H1 (cell line): ENCODE measurements at regions not wholly inside any gene's neighbourhood (a gene's known extent, or its start where the extent isn't known, plus 50 kb on each side); places are given as distances from the start of the nearest gene placed in this dataset.

Experiments used
- CTCF ChIA-PET: fragments of 300-600 bp; sonication (Branson Sonifier 250); formaldehyde crosslinking; loops from one replicate; lab custom pipeline; 2021; ENCODE audit not compliant: partially characterized antibody; lab: Charles Lee
- POLR2A ChIA-PET: fragments of 300-600 bp; sonication (Branson Sonifier 250); formaldehyde crosslinking; loops from one replicate; lab custom pipeline; 2021; ENCODE audit warnings: inconsistent platforms; ENCODE audit not compliant: partially characterized antibody; lab: Charles Lee
- DNase-seq, 2 experiments: peaks; one replicate each; pipeline versions ENCODE4 v3.0.0 to v3.0.0-alpha.2; 2010 to 2022; ENCODE audit warnings: low spot score in 2 of 2, low read depth in 1 of 2, mixed read lengths in 1 of 2
- FAIRE-seq: peaks from 2 replicates; lab custom pipeline; 2011; peaks lifted over from hg19 to GRCh38; lab: Jason Lieb, UNC
- H2AFZ ChIP-seq: 2 replicates; pipeline ENCODE4 v1.8.1; 2012; ENCODE audit warnings: low read length, inconsistent platforms
- H2AK5ac ChIP-seq: 2 replicates; pipeline ENCODE4 v1.6.1; 2013; ENCODE audit warnings: low read depth, low read length
- H2BK120ac ChIP-seq: replicated peaks from 2 replicates; pipeline ENCODE3; 2013; ENCODE audit warnings: low read depth, low read length, inconsistent platforms
- H2BK12ac ChIP-seq: 2 replicates; pipeline ENCODE4 v1.6.1; 2013; ENCODE audit warnings: low read depth, low read length
- H2BK15ac ChIP-seq: 2 replicates; pipeline ENCODE4 v1.6.1; 2013; ENCODE audit warnings: low read length
- H2BK20ac ChIP-seq: 2 replicates; pipeline ENCODE4 v1.6.1; 2013; ENCODE audit warnings: low read length
- H2BK5ac ChIP-seq: 2 replicates; pipeline ENCODE4 v1.6.1; 2013; ENCODE audit warnings: low read depth, low read length
- H3K14ac ChIP-seq: 2 replicates; pipeline ENCODE4 v1.6.1; 2013; ENCODE audit warnings: inconsistent platforms; ENCODE audit not compliant: insufficient read length
- H3K18ac ChIP-seq: 2 replicates; pipeline ENCODE4 v1.6.1; 2013; ENCODE audit warnings: low read length; ENCODE audit errors: extremely low read depth
- H3K23ac ChIP-seq: 2 replicates; pipeline ENCODE4 v1.6.1; 2013; ENCODE audit warnings: inconsistent platforms; ENCODE audit not compliant: insufficient read length
- H3K23me2 ChIP-seq: 2 replicates; pipeline ENCODE4 v1.6.1; 2013; ENCODE audit warnings: low read depth, low read length
- H3K27ac ChIP-seq: 2 replicates; pipeline ENCODE4 v1.6.1; 2011; ENCODE audit warnings: low read depth, low read length, inconsistent platforms
- H3K27me3 ChIP-seq, 4 experiments: replicated peaks in 1 of 4; 1 replicate in 1 of 4; 2 replicates in 3 of 4; pipeline versions ENCODE4 v1.6.1 to v1.8.1; 2011 to 2013; ENCODE audit warnings: low read length in 3 of 4, mild to moderate bottlenecking in 3 of 4, inconsistent platforms in 2 of 4, mixed read lengths in 2 of 4, moderate library complexity in 1 of 4; ENCODE audit not compliant: control insufficient read depth in 3 of 4, insufficient read depth in 3 of 4; ENCODE audit errors: extremely low read depth in 1 of 4
- H3K36me3 ChIP-seq, 4 experiments: 2 replicates each; pipeline versions ENCODE4 v1.6.1 to v1.8.1; 2011 to 2013; ENCODE audit warnings: mild to moderate bottlenecking in 4 of 4, low read length in 3 of 4, moderate library complexity in 2 of 4, control low read depth in 1 of 4, inconsistent platforms in 1 of 4; ENCODE audit not compliant: insufficient read depth in 4 of 4, control insufficient read depth in 2 of 4
- H3K4ac ChIP-seq: replicated peaks from 2 replicates; pipeline ENCODE3; 2013; ENCODE audit warnings: low read length, low read depth, mixed read lengths, inconsistent platforms; ENCODE audit not compliant: insufficient read length
- H3K4me1 ChIP-seq, 4 experiments: replicated peaks in 1 of 4; 1 replicate in 1 of 4; 2 replicates in 3 of 4; pipeline versions ENCODE4 v1.6.1 to v1.8.1; 2011 to 2013; ENCODE audit warnings: low read length in 3 of 4, inconsistent platforms in 2 of 4, mixed read lengths in 1 of 4; ENCODE audit not compliant: insufficient read depth in 4 of 4, control insufficient read depth in 3 of 4
- H3K4me2 ChIP-seq, 2 experiments: 2 replicates each; pipeline versions ENCODE4 v1.6.1 to v1.8.1; 2011 to 2013; ENCODE audit warnings: low read depth in 2 of 2, low read length in 2 of 2, control low read depth in 1 of 2, inconsistent platforms in 1 of 2, mild to moderate bottlenecking in 1 of 2; ENCODE audit not compliant: insufficient read depth in 1 of 2
- H3K4me3 ChIP-seq, 4 experiments: fragments of 200-600, 300-600 bp in 1 of 4; sonication (generic), shearing (Covaris generic), sonication (Bioruptor Twin) in 1 of 4; 2 replicates each; pipeline versions ENCODE4 v1.5.1 to v1.8.1; 2011 to 2016; ENCODE audit warnings: low read length in 4 of 4, low read depth in 3 of 4, control low read depth in 2 of 4, inconsistent platforms in 2 of 4, mild to moderate bottlenecking in 2 of 4, mixed read lengths in 1 of 4, moderate library complexity in 1 of 4; ENCODE audit not compliant: insufficient read depth in 2 of 4; ENCODE audit errors: extremely low read depth in 1 of 4
- H3K56ac ChIP-seq: replicated peaks from 2 replicates; pipeline ENCODE3; 2013; ENCODE audit warnings: low read depth, mild to moderate bottlenecking, mixed read lengths, low read length, inconsistent platforms; ENCODE audit not compliant: insufficient read length
- H3K79me1 ChIP-seq: 2 replicates; pipeline ENCODE4 v1.6.1; 2013; ENCODE audit warnings: low read depth, low read length, control low read depth
- H3K79me2 ChIP-seq, 2 experiments: 2 replicates each; pipeline versions ENCODE4 v1.6.1 to v1.8.1; 2012 to 2013; ENCODE audit warnings: low read length in 2 of 2, mild to moderate bottlenecking in 2 of 2, inconsistent platforms in 1 of 2; ENCODE audit not compliant: insufficient read depth in 2 of 2, control insufficient read depth in 1 of 2
- H3K9ac ChIP-seq, 4 experiments: replicated peaks in 1 of 4; 1 replicate in 1 of 4; 2 replicates in 3 of 4; pipeline versions ENCODE4 v1.6.1 to v1.8.1; 2011 to 2013; ENCODE audit warnings: low read depth in 3 of 4, low read length in 3 of 4, control low read depth in 2 of 4, mild to moderate bottlenecking in 2 of 4, moderate library complexity in 2 of 4, inconsistent platforms in 1 of 4; ENCODE audit errors: extremely low read depth in 1 of 4
- H3K9me3 ChIP-seq, 2 experiments: 2 replicates each; pipeline versions ENCODE4 v1.6.1 to v1.8.1; 2012 to 2013; ENCODE audit warnings: mild to moderate bottlenecking in 2 of 2, moderate library complexity in 2 of 2, control low read depth in 1 of 2, inconsistent platforms in 1 of 2, low read depth in 1 of 2, low read length in 1 of 2, mixed read lengths in 1 of 2; ENCODE audit not compliant: insufficient read depth in 2 of 2
- H4K20me1 ChIP-seq, 2 experiments: replicated peaks in 1 of 2; 2 replicates each; pipeline versions ENCODE3 to v1.8.1; 2011 to 2013; ENCODE audit warnings: inconsistent platforms in 2 of 2, low read length in 2 of 2, mild to moderate bottlenecking in 1 of 2; ENCODE audit not compliant: insufficient read depth in 2 of 2, control insufficient read depth in 1 of 2
- H4K5ac ChIP-seq: 2 replicates; pipeline ENCODE4 v1.6.1; 2013; ENCODE audit warnings: low read length, low read depth, mixed read lengths, inconsistent platforms; ENCODE audit not compliant: insufficient read length
- H4K8ac ChIP-seq: 2 replicates; pipeline ENCODE4 v1.8.0; 2013; ENCODE audit warnings: mild to moderate bottlenecking, moderate library complexity, low read length, inconsistent platforms; ENCODE audit not compliant: insufficient read depth; ENCODE audit errors: extremely low read depth
- H4K91ac ChIP-seq: replicated peaks from 2 replicates; pipeline ENCODE3; 2013; ENCODE audit warnings: low read length, mixed read lengths, inconsistent platforms; ENCODE audit not compliant: insufficient read length
- BACH1 ChIP-seq: IDR thresholded peaks from 2 replicates; pipeline ENCODE4 v1.6.1; 2012; ENCODE audit warnings: low read length, improper control_type of control experiment
- CBX8 ChIP-seq: fragments of 300-800, 300-1000 bp; sonication (generic); IDR thresholded peaks from 2 replicates; pipeline ENCODE4 v1.7.1; 2016; ENCODE audit warnings: low read depth, low read length, borderline replicate concordance
- CEBPB ChIP-seq: IDR thresholded peaks from 2 replicates; pipeline ENCODE4 v1.6.1; 2012; ENCODE audit warnings: low read depth, low read length
- CTBP2 ChIP-seq: IDR thresholded peaks from 2 replicates; pipeline ENCODE4 v1.7.0; 2011; ENCODE audit warnings: borderline replicate concordance, mild to moderate bottlenecking, moderate library complexity, mixed read lengths, low read length; ENCODE audit not compliant: insufficient read depth, insufficient read length
- HDAC6 ChIP-seq: IDR thresholded peaks from one replicate; pipeline ENCODE4 v1.7.1; 2012; ENCODE audit warnings: low read depth, mild to moderate bottlenecking, inconsistent platforms, low read length, moderate library complexity
- MAFK ChIP-seq: IDR thresholded peaks from 2 replicates; pipeline ENCODE4 v1.6.1; 2012; ENCODE audit warnings: low read depth, mild to moderate bottlenecking, improper control_type of control experiment, low read length
- NRF1 ChIP-seq: IDR thresholded peaks from 2 replicates; pipeline ENCODE4 v1.6.1; 2011; ENCODE audit warnings: mild to moderate bottlenecking, low read depth, low read length, improper control_type of control experiment
- RBBP5 ChIP-seq: IDR thresholded peaks from 2 replicates; pipeline ENCODE4 v1.7.1; 2012; ENCODE audit warnings: low read depth, mild to moderate bottlenecking, inconsistent platforms, low read length, moderate library complexity, borderline replicate concordance
- RNF2 ChIP-seq: fragments of 200-900, 300-1000 bp; sonication (generic); IDR thresholded peaks from 2 replicates; pipeline ENCODE4 v1.7.1; 2016; ENCODE audit warnings: borderline replicate concordance, low read depth, mild to moderate bottlenecking, antibody characterized with exemption, low read length; ENCODE audit not compliant: poor library complexity, severe bottlenecking; ENCODE audit errors: missing control alignments
- SIN3A ChIP-seq, 2 experiments: IDR thresholded peaks in 1 of 2; conservative IDR thresholded peaks in 1 of 2; 2 replicates each; pipeline ENCODE4 v1.6.1; 2011 to 2012; ENCODE audit warnings: low read length in 2 of 2, improper control_type of control experiment in 1 of 2, low read depth in 1 of 2, mild to moderate bottlenecking in 1 of 2
- SP1 ChIP-seq: IDR thresholded peaks from 2 replicates; pipeline ENCODE4 v1.6.1; 2011; ENCODE audit warnings: low read depth, low read length
- YY1 ChIP-seq: IDR thresholded peaks from 2 replicates; pipeline ENCODE4 v1.6.1; 2011; ENCODE audit warnings: low read depth, mild to moderate bottlenecking, low read length
- TF ChIP-seq, protein P1 (sequence below): IDR thresholded peaks from 2 replicates; pipeline ENCODE4 v1.6.1; 2011; ENCODE audit warnings: low read depth, mild to moderate bottlenecking, low read length; ENCODE audit not compliant: insufficient read depth

DNA sequence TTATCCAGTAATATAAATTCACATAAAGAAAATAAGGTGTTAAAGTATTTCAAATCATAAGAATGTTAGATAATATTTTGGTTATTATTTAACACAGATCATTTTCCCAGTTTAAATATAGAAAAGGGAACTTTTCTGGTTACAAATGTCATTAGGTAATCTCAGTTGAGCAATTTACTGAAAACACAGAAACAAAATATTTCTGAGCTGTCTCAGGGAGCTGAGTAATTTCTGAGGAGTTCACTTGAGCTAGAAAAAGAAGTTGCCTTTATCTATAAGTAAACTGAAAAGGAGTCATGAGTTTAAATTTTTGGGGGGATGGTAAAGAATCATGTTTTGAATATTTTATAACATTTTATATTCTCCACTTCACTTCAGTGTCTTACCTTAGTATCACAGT, 855.4 kb upstream of the ARPP21 start:
- no peak overlapping the region for H3K27ac ChIP-seq
- no peak overlapping the region for H3K56ac ChIP-seq
- peaks cover 0 to 2% (median 0%) of the 10 kb centered on the region in 4 experiments; a peak in 1 of 7 replicates for H3K4me1 ChIP-seq
- H3K79me2 ChIP-seq: no peaks in the 10 kb centered on the region
- H3K18ac ChIP-seq: no peak overlapping the region
- no peak overlapping the region for H3K4me2 ChIP-seq
- H4K5ac ChIP-seq: no peak overlapping the region
- H3K9ac ChIP-seq: no peak overlapping the region
- no peak overlapping the region for H4K91ac ChIP-seq
- ChIA-PET POLR2A (no interaction called here), CTCF (interaction anchor here (0.6 to 1.0 kb wide), 3 partner anchors 10 to 904 kb away, joined by 3 to 4 read pairs (median 3); no protein-coding TSS in a partner anchor)
- no peak overlapping the region for H2AFZ ChIP-seq
- no peaks in the 10 kb centered on the region for H3K36me3 ChIP-seq
- no peak overlapping the region for H3K14ac ChIP-seq
- H4K8ac ChIP-seq: no peak overlapping the region
- no peak overlapping the region for H2AK5ac ChIP-seq
- H2BK120ac ChIP-seq: no peak overlapping the region
- no peak overlapping the region for H3K23ac ChIP-seq
- no peak overlapping the region for H2BK12ac ChIP-seq
- H3K27me3 ChIP-seq: no peaks in the 10 kb centered on the region
- no peak overlapping the region for H2BK15ac ChIP-seq
- FAIRE-seq (no peak), DNase-seq (no peak)
- H2BK5ac ChIP-seq: no peak overlapping the region
- H3K4me3 ChIP-seq: no peak overlapping the region
- no peaks in the 10 kb centered on the region for H3K9me3 ChIP-seq
- no peak overlapping the region for H3K4ac ChIP-seq
- no peak overlapping the region for H2BK20ac ChIP-seq
- H4K20me1 ChIP-seq: no peaks in the 10 kb centered on the region
- no peak for TF ChIP-seq CTBP2
- no peak for TF ChIP-seq NRF1
- no peak for TF ChIP-seq HDAC6
- no peak for TF ChIP-seq BACH1
- no peak for TF ChIP-seq RNF2
- TF ChIP-seq, protein P1, sequence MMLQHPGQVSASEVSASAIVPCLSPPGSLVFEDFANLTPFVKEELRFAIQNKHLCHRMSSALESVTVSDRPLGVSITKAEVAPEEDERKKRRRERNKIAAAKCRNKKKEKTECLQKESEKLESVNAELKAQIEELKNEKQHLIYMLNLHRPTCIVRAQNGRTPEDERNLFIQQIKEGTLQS: no peak
- no peak for TF ChIP-seq CBX8
- TF ChIP-seq YY1: no peak
- no peak for TF ChIP-seq RBBP5
- no peak for TF ChIP-seq CEBPB
- TF ChIP-seq SIN3A (conservative IDR thresholded peaks at IDR 0.05 in 1 of 2, IDR thresholded peaks at IDR 0.05 in 1 of 2; ENCODE audit: low read depth in 1 of 2, low read length in 2 of 2): no peak
- no peak for TF ChIP-seq MAFK
- no peak for TF ChIP-seq SP1
- H3K23me2 ChIP-seq: no peaks in the 10 kb centered on the region
- H3K79me1 ChIP-seq: no peaks in the 10 kb centered on the region
